A673 (cell line): ENCODE measurements at regions not wholly inside any gene's neighbourhood (a gene's known extent, or its start where the extent isn't known, plus 50 kb on each side); places are given as distances from the start of the nearest gene placed in this dataset.
"Not testable (repeated sequence)": the region's sequence is repeated elsewhere in the genome, so short reads cannot be mapped to it uniquely, and the experiment has no call there.

Experiments used
- BruUV-seq: library from RNA; stranded (reverse); fragments of 400-500 nt; replicated peaks from 2 replicates; lab custom pipeline; 2021; lab: Mats Ljungman, UMichigan
- CTCF ChIA-PET: fragments of 300-600 bp; sonication (Branson Sonifier 250); formaldehyde crosslinking; loops from one replicate; lab custom pipeline; 2022; ENCODE audit warnings: antibody characterized with exemption; lab: Charles Lee
- POLR2A ChIA-PET: fragments of 300-600 bp; sonication (Branson Sonifier 250); formaldehyde crosslinking; loops from one replicate; lab custom pipeline; 2022; ENCODE audit warnings: antibody characterized with exemption; ENCODE audit not compliant: low non-redundant PET; lab: Charles Lee
- DNase-seq: peaks from one replicate; pipeline ENCODE4 v3.0.0-alpha.2; 2015; ENCODE audit warnings: low spot score
- H3K27ac ChIP-seq: fragments of 200-600 bp; sonication (generic); 2 replicates; pipeline ENCODE4 v1.5.1; 2016; ENCODE audit warnings: mixed run types, low read depth, mild to moderate bottlenecking, mixed read lengths, antibody characterized with exemption, low read length; ENCODE audit not compliant: poor library complexity, severe bottlenecking
- H3K27me3 ChIP-seq: fragments of 200-600 bp; sonication (generic); replicated peaks from 2 replicates; pipeline ENCODE4 v1.6.1; 2017; ENCODE audit warnings: mixed run types, low read depth, mild to moderate bottlenecking, mixed read lengths, antibody characterized with exemption, low read length; ENCODE audit not compliant: insufficient read depth, poor library complexity
- H3K36me3 ChIP-seq: fragments of 200-600 bp; sonication (generic); 2 replicates; pipeline ENCODE4 v1.6.1; 2016; ENCODE audit warnings: mixed run types, mild to moderate bottlenecking, mixed read lengths, antibody characterized with exemption, low read length; ENCODE audit not compliant: insufficient read depth, poor library complexity, severe bottlenecking
- H3K4me1 ChIP-seq: fragments of 200-600 bp; sonication (generic); 2 replicates; pipeline ENCODE4 v1.6.1; 2017; ENCODE audit warnings: mixed run types, mild to moderate bottlenecking, mixed read lengths, antibody characterized with exemption, low read length; ENCODE audit not compliant: insufficient read depth, poor library complexity, severe bottlenecking
- H3K4me3 ChIP-seq: fragments of 200-600 bp; sonication (generic); 2 replicates; pipeline ENCODE4 v1.5.1; 2016; ENCODE audit warnings: low read depth, mixed run types, mild to moderate bottlenecking, mixed read lengths, low read length; ENCODE audit not compliant: poor library complexity, severe bottlenecking
- H3K9me3 ChIP-seq: fragments of 200-600 bp; sonication (generic); 2 replicates; pipeline ENCODE4 v1.6.1; 2016; ENCODE audit warnings: mixed run types, low read depth, mild to moderate bottlenecking, mixed read lengths, antibody characterized with exemption, low read length; ENCODE audit not compliant: poor library complexity, severe bottlenecking
- EZH2 ChIP-seq: fragments of 200-600 bp; sonication (generic); IDR thresholded peaks from 2 replicates; pipeline ENCODE4 v1.6.1; 2017; ENCODE audit warnings: borderline replicate concordance, low read depth, mild to moderate bottlenecking, mixed read lengths, antibody characterized with exemption, low read length; ENCODE audit not compliant: poor library complexity, severe bottlenecking
- intact Hi-C: fragments of 100-400 bp; cut with micrococcal nuclease; formaldehyde crosslinking; loops from one replicate; pipeline ENCODE4 v1.10.0; 2022; ENCODE audit not compliant: unreplicated experiment
- TF ChIP-seq, protein P1 (sequence below): fragments of 300-800, 200-600 bp; sonication (generic); conservative IDR thresholded peaks from 2 replicates; pipeline ENCODE4 v1.5.1; 2017; ENCODE audit warnings: low read depth, mild to moderate bottlenecking, antibody characterized with exemption, low read length, moderate library complexity, mixed read lengths

DNA sequence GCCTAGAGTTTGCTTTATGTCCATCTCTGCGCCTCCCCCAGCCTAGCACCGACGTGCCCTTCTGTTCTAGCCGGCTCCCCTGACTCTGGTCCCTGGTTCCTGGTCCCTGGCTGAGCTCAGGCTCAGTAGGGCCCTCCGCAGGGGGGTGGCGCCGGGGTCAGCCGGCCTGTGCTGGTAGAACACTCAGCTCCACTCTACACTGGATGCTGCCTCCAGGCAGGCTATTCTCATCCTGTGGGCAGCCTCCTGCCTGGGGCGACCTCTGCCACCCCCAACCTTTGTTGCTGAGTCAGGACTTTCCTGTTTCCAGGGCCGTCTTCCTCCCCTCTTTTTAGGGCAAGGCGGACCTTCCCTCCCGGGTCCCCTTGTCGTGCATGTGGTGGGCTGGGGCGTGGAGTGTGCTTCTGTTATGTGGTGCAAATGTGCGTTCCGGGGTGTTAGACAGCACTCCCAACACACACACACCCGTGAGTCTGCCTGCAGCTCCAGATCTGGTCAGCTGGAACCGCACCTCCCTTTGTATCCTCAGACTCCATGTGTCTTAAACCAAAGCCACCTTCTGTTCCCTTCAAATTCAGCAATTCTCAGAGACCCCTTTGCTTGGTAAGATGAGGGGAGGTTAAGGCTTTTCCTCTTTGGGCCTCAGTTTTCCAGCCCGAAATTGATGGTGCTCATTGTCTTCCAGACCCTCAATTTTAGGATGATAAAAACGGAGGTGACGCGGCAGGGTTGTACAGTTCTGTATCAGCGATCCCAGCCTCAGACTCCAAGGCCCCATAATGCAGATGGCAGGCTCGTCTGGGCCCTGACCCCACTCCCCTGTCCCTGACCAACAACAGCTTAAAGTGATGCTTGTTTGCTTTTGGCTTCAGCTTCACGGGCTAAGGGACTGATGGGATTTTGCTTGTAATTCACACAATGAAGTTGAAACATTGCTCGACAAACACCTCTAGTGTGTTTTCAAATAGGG, 1327.9 kb downstream of the BRD1 start:
- CTCF ChIA-PET: interaction anchor here (0.9 kb wide), 1 partner anchor 7 kb away, joined by 3 read pairs; no protein-coding TSS in a partner anchor
- BruUV-seq: no TSS peak

DNA sequence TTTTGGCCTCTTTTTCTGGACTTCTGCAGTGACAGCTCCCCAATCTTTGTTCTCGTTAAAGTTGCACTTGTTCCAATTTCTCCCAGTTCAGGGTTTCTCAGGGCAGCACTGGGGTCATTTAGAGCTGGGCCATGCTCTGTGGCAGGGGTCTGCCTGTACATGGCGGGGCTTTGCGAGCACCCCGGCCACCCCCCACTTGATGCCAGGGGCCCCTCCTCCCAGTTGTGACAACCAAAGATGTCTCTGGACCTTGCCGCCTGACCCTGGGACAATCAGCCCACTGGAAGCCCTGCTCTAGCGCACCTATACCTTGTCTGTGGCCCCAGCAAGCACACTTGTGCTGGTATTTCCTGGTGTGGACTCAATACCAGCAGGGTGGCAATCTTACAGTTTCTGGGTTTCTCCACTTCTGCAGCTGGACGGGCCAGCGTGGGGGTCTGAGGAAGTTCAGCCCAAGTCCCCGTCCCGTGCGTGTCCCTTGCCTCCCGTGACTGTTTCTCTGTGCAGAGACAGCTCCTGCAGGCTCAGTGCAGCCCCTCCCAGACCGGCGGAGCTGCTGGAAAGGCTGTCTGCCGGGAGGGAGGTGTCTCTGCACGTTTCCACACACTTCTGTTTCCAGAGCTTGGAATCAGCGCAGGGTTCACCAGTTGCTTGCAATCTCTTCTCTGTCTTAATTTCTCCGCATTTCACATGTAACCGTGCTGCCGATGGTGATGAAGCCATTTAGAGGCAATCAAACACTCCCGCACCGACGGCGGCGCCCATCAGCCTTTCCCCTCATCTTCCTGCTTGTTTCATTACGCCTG, 1328.9 kb downstream of the BRD1 start:
- BruUV-seq: no TSS peak
- no peak for DNase-seq
- CTCF ChIA-PET: no interaction called here
- no peaks in the 10 kb centered on the region for H3K36me3 ChIP-seq
- TF ChIP-seq, protein P1, sequence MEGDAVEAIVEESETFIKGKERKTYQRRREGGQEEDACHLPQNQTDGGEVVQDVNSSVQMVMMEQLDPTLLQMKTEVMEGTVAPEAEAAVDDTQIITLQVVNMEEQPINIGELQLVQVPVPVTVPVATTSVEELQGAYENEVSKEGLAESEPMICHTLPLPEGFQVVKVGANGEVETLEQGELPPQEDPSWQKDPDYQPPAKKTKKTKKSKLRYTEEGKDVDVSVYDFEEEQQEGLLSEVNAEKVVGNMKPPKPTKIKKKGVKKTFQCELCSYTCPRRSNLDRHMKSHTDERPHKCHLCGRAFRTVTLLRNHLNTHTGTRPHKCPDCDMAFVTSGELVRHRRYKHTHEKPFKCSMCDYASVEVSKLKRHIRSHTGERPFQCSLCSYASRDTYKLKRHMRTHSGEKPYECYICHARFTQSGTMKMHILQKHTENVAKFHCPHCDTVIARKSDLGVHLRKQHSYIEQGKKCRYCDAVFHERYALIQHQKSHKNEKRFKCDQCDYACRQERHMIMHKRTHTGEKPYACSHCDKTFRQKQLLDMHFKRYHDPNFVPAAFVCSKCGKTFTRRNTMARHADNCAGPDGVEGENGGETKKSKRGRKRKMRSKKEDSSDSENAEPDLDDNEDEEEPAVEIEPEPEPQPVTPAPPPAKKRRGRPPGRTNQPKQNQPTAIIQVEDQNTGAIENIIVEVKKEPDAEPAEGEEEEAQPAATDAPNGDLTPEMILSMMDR: no peak
- no peak for TF ChIP-seq EZH2
- peaks cover 25% of the 10 kb centered on the region for H3K4me1 ChIP-seq
- intact Hi-C loops: no loop called here
- no peaks in the 10 kb centered on the region for H3K9me3 ChIP-seq
- POLR2A ChIA-PET: no interaction called here
- H3K27me3 ChIP-seq: no peaks in the 10 kb centered on the region
- H3K4me3 ChIP-seq: no peak overlapping the region
- no peak overlapping the region for H3K27ac ChIP-seq

More for the DNA sequence above, 1327.9 kb downstream of the BRD1 start:
- TF ChIP-seq EZH2: no peak
- TF ChIP-seq, protein P1: no peak
- Histone ChIP-seq H3K36me3 (no peaks in the 10 kb centered on the region), H3K27me3 (no peaks in the 10 kb centered on the region), H3K4me1 (peaks cover 25% of the 10 kb centered on the region), H3K9me3 (no peaks in the 10 kb centered on the region), H3K4me3 (no peak overlapping the region), H3K27ac (no peak overlapping the region)
- no peak for DNase-seq
- POLR2A ChIA-PET: no interaction called here
- intact Hi-C loops: no loop called here

DNA sequence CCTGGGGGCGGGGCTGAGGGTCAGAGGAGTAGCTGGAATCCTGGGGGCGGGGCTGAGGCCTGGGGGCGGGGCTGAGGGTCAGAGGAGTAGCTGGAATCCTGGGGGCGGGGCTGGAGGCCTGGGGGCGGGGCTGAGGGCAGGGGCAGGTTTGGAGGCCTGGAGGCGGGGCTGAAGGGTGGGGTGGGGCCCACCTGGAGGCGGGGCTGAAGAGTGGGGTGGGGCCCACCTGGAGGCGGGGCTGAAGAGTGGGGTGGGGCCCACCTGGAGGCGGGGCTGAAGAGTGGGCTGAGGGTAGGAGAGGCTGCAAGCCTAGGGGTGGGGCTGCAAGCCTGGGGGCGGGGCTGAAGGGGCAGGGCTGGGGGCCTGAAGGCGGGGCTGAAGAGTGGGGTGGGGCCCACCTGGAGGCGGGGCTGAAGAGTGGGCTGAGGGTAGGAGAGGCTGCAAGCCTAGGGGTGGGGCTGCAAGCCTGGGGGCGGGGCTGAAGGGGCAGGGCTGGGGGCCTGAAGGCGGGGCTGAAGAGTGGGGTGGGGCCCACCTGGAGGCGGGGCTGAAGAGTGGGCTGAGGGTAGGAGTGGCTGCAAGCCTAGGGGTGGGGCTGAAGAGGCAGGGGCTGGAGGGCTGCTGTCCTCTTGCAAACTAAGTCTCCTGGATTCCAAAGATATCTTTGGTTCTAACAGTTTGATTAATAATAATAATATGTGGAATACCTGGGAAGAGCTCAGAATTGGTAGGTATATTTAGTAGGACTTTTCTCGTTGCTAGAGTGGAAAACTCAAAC, 1329.7 kb downstream of the BRD1 start:
- H3K27me3 ChIP-seq, H3K36me3 ChIP-seq, intact Hi-C loops, DNase-seq, H3K9me3 ChIP-seq, H3K4me3 ChIP-seq, BruUV-seq, H3K27ac ChIP-seq: not testable (repeated sequence)
- POLR2A ChIA-PET: interaction anchor here (0.6 kb wide), 1 partner anchor 859 kb away, joined by 3 read pairs; no protein-coding TSS in a partner anchor
- CTCF ChIA-PET: interaction anchor here (0.6 kb wide), 1 partner anchor 1453 kb away, joined by 11 read pairs; no protein-coding TSS in a partner anchor
- H3K4me1 ChIP-seq: peaks cover 25% of the 10 kb centered on the region
